ENCODE measurements at regions not wholly inside any gene's neighbourhood (a gene's known extent, or its start where the extent isn't known, plus 50 kb on each side); places are given as distances from the start of the nearest gene placed in this dataset.
"Not testable (repeated sequence)": the region's sequence is repeated elsewhere in the genome, so short reads cannot be mapped to it uniquely, and the experiment has no call there.

DNA sequence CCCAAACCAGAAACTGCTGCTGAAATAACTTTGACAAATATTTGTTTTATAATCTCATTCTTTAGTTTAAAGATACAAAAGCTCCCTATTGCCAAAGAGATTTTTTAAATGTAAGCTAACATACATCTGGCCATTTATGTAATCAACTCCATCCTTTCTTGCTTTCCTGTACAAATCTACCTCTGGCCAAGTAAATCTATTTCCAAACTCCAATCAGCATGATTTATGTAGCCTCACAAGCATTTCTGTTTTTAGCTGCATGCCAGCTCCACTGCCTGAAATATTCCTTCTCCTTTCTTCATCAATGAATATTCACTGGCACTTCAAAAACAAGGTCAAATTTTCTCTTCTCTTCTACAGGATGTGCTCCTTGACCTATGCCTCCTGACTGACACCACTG is 80.0 kb downstream of the SHOX2 start:
- no peak for DNase-seq

DNA sequence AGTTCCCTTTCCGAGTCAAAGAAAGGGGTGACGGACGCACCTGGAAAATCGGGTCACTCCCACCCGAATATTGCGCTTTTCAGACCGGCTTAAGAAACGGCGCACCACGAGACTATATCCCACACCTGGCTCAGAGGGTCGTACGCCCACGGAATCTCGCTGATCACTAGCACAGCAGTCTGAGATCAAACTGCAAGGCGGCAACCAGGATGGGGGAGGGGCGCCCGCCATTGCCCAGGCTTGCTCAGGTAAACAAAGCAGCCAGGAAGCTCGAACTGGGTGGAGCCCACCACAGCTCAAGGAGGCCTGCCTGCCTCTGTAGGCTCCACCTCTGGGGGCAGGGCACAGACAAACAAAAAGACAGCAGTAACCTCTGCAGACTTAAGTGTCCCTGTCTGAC is 86.3 kb downstream of the SHOX2 start:
- not testable (repeated sequence) for DNase-seq

GRCh38 chr3:158018462-158018861 is 87.8 kb downstream of the SHOX2 start:
- DNase-seq, result no peak

DNA sequence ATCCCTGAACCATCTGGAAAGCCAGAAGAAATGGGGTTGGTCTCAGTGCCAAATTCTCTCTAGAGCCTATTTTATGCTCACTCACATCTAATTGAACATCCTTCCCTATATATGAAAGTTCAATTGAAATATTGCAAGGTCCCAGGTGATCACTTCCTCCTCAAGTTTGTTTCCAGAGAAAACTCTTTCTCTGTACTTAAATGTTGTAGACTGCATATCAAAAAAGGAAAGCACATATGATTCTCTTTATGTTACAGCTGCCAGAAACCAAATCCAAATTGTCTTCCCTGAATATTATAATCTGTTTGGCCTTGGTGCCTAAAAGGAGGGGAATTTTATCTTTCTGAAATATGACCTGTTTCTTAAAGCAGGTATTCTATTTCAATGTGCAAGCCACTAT is 93.3 kb downstream of the SHOX2 start:
- DNase-seq, result no peak

DNA sequence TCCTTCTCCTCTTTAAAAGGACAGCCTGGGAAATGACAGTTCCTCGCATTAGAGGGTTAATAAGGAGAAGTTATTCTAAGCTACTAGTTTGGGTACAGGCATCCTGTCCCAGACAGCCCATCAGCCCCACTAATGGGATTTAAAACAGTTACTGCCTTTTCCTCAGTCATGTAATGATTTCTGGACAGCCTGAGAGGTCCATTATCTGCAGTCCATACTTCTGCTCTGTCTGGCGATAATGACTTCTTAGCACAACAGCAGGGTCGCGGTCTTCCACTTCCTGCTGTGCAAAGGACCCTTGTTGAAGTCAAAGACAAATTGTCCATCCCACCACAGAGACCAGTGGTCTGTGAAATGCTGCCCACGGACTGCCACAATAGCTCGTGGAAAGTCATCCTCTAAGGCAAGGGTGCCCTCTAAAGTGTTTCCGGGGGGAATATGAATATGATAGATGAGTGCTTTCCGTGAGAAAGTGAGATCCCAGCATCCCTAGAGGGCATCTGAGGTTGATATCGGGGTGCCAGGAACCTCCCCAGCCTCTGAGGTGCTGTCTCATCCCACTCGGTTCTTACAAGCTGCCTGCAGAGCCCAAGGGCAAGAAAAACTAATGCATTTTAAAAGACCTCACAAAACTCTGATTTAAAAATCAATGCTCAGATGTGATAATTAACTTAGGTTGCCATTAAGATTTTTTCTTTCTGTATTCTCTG is 100.7 kb downstream of the SHOX2 start:
- DNase-seq, result no peak

GRCh38 chr3:157999246-157999645 is 107.0 kb downstream of the SHOX2 start:
- peak; percentile 75 for DNase-seq

- no peak for DNase-seq
Measured at GRCh38 chr3:157982359-157982758, 123.9 kb downstream of the SHOX2 start.

- DNase-seq, result no peak
Measured at GRCh38 chr3:157981819-157982218, 124.4 kb downstream of the SHOX2 start.

DNA sequence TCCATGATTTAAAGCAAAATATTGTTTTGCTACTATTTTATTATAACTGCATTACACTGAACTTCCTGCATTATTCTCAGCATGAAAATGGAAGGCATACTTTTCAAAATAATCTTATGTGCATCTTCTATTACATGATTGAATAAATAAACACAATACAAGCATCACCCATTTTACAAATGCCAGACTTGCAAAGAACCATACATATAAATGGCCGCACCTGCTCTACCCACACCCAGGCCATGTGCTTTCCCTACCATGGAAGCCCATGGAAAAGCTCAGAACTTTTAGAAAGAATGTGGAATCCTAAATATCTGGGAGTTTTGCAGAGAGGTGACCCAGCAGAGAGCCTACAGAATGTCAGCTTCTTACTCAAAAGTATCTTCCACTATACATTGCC is 127.2 kb downstream of the SHOX2 start:
- DNase-seq, result no peak

GRCh38 chr3:157961665-157962064 is 144.6 kb downstream of the SHOX2 start:
- DNase-seq, result no peak

- DNase-seq, result no peak
Measured at GRCh38 chr3:157958457-157958856, 147.8 kb downstream of the SHOX2 start.

DNA sequence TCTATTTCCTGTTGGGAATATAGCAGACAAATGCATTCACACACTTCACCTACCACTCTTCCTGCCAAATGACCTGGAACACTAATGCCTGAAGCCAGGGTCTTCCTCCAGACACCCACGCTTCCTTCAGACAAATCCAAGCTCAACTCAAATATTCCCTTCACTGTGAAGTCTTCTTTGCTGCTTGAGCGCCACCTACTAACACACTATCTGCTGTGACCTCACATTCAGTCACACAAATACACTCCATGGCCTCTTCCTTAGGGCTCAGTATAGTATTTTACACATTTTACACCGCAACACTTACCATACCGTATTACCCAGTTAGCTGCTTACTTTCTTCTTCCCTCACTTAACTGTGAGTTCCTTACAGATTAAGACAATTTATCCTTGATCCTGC is 149.4 kb downstream of the SHOX2 start:
- no peak for DNase-seq

DNA sequence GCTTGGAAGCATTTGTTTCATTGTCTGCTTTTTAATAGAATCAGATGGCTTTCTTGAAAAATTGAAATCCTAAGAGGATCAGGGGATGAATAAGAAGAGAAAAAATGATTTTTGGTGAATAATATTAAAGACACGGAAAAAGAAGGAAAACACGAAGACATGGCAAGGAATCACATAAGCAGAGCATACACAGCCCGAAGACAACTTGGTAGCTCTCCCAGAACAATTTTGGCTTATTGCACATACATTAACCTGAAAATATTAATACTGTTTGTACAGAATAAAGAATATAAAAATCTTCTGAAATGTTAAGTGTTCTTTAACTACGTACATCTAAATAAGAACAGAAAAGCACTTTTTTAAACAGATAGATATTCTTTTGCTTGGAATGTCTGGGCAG is 150.0 kb downstream of the SHOX2 start:
- DNase-seq, result no peak

GRCh38 chr3:157953565-157953964 is 152.7 kb downstream of the SHOX2 start:
- no peak for DNase-seq

GRCh38 chr3:157948605-157949383 is 157.4 kb downstream of the SHOX2 start:
- no peak for DNase-seq

GRCh38 chr3:157939166-157939565 is 167.1 kb downstream of the SHOX2 start:
- DNase-seq, result no peak

DNA sequence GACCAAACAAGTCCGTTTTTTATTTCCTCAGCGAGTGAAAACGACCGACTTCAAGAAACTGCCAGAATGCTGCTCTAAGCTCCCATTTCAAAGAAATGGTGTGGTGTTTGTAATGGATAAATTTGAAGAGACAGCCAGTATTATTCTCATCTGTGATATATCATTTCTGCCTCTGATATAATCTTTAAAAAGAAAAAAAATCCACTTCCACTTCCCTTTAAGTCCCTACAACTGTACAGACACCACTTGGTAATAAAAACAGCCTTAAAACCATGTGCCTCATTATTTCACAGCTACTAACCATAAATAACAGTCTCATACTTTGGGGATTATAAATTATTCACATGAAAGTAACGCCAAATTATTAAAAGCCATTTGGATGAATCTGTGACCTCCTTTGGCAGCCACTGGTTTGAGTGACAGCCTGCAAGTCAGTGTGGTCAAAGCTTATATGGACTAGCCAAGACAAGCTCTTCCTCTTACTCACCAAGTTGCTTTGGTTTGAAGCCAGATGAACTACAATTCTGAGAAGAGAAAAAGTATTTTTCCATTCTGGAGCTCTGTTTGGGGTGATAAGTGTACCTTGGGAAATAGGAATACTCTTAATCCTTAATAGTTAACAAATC is 168.0 kb downstream of the SHOX2 start:
- DNase-seq, result no peak

DNA sequence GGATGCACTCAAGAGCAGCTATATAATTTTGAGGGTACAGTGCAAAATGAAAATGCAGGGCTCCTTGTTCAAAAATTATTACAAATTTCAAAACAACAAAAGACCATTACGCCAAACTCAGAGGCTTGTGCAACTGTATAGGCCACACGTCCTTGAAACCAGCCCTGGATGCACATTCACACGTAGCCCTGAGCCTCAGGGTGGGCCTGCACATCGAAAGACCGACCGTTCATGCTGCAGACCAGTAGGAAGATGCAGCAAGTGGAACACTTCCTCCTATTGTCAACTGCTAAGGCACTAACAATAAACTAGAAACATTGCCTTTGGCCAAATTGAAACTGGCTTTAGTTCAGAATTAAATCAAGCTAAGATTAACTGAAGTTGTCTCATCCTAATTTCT is 174.7 kb downstream of the SHOX2 start:
- DNase-seq, result no peak

DNA sequence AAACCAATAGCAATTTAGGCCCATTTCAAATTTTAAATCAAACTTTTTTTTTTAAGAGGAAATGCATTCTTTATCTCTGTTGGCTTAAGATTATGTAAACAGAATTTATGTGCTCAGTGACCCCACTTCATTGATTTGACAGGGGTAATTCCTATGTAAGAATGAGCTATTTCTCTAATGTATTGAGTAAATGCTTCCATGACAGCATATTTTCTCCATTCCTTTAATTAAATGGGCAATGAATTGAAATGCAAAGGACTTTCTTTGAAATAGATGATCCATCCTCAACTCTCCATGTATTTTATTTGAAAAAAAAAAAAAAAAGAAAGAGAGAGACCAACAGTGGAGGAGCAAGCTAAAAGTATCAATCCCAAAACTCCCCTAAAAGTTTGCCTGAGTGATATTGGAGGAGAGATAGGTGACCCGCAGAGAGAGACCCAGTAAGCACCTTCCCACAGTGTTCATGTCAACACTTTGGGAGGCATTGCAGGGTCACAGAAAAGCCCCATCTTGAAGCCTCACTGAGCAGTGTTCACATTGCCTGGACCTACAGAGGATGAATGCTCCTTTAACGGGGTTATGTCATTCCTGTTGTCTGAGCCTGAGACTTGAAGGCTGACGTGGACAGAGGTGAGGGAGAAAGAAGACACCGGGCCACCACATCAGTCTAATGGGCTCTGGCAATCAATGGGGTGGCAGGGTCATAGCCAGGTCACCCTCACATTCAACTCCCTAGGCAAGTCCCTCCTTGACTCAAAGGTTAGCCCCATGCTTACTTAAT is 176.0 kb downstream of the SHOX2 start:
- DNase-seq, result no peak

- no peak for DNase-seq
Measured at GRCh38 chr3:157926822-157927221, 179.4 kb downstream of the SHOX2 start.

- no peak for DNase-seq
Measured at GRCh38 chr3:157922614-157923013, 183.6 kb downstream of the SHOX2 start.

GRCh38 chr3:157921811-157922210 is 184.4 kb downstream of the SHOX2 start:
- DNase-seq, result peak; percentile 20

Measured in NCI-H2029 treated with DMSO at 0.1 percent for 48 hours (cell line).